Liver (tissue), 7 donors: ENCODE measurements at regions not wholly inside any gene's neighbourhood (a gene's known extent, or its start where the extent isn't known, plus 50 kb on each side); places are given as distances from the start of the nearest gene placed in this dataset.
A peak's percentile ranks its signal among the peaks of the same experiment; 100 is the strongest.

ENCODE experiments used
- DNase-seq: peaks from one replicate; pipeline ENCODE4 v3.0.0-alpha.2; 2017; ENCODE audit warnings: low spot score
- H3K27ac ChIP-seq, 2 donors: one replicate each; pipeline ENCODE4 v1.7.0; 2013; ENCODE audit warnings: inconsistent platforms in 2 of 2, low read length in 2 of 2, control low read depth in 1 of 2, low read depth in 1 of 2, mild to moderate bottlenecking in 1 of 2
- H3K27me3 ChIP-seq, 4 donors: one replicate each; pipeline versions ENCODE4 v1.6.1 to v1.7.0; 2013; ENCODE audit warnings: low read length in 3 of 4, inconsistent platforms in 1 of 4, mild to moderate bottlenecking in 1 of 4, moderate library complexity in 1 of 4; ENCODE audit not compliant: control insufficient read depth in 4 of 4, insufficient read depth in 4 of 4
- H3K36me3 ChIP-seq, 4 donors: one replicate each; pipeline versions ENCODE4 v1.6.1 to v1.7.0; 2013; ENCODE audit warnings: low read length in 3 of 4, mild to moderate bottlenecking in 3 of 4, low read depth in 1 of 4, moderate library complexity in 1 of 4; ENCODE audit not compliant: control insufficient read depth in 4 of 4, insufficient read depth in 3 of 4
- H3K4me1 ChIP-seq, 4 donors: one replicate each; pipeline versions ENCODE4 v1.6.1 to v1.7.0; 2013; ENCODE audit warnings: low read length in 3 of 4, mild to moderate bottlenecking in 3 of 4, moderate library complexity in 1 of 4; ENCODE audit not compliant: control insufficient read depth in 4 of 4, insufficient read depth in 4 of 4
- H3K4me3 ChIP-seq, 3 donors: one replicate each; pipeline versions ENCODE4 v1.6.1 to v1.7.0; 2013; ENCODE audit warnings: low read length in 3 of 3, control low read depth in 1 of 3, low read depth in 1 of 3, mild to moderate bottlenecking in 1 of 3
- H3K9ac ChIP-seq, 2 donors: one replicate each; pipeline ENCODE4 v1.7.0; 2013; ENCODE audit warnings: low read length in 2 of 2, mild to moderate bottlenecking in 2 of 2, moderate library complexity in 2 of 2, control low read depth in 1 of 2, low read depth in 1 of 2
- H3K9me3 ChIP-seq, 4 donors: one replicate each; pipeline versions ENCODE4 v1.6.1 to v1.7.0; 2013; ENCODE audit warnings: low read length in 3 of 4; ENCODE audit not compliant: control insufficient read depth in 4 of 4
- CTCF ChIP-seq: fragments of 150-350 bp; IDR thresholded peaks from 2 replicates; pipeline ENCODE4 v1.5.1; 2017; ENCODE audit warnings: improper control_type of control experiment, low read depth, low read length; ENCODE audit not compliant: missing input control
- HNF4A ChIP-seq, 2 donors: conservative IDR thresholded peaks; 2 replicates each; pipeline ENCODE4 v1.6.1; 2016; ENCODE audit warnings: antibody characterized with exemption in 2 of 2, mild to moderate bottlenecking in 2 of 2
- JUND ChIP-seq, 2 donors: IDR thresholded peaks; 2 replicates each; pipeline ENCODE4 v1.6.1; 2016; ENCODE audit warnings: antibody characterized with exemption in 2 of 2
- REST ChIP-seq: IDR thresholded peaks from 2 replicates; pipeline ENCODE4 v1.6.1; 2016; ENCODE audit warnings: antibody characterized with exemption, mild to moderate bottlenecking
- RXRA ChIP-seq, 2 donors: IDR thresholded peaks; 2 replicates each; pipeline ENCODE4 v1.6.1; 2017 to 2018; ENCODE audit warnings: antibody characterized with exemption in 2 of 2, mild to moderate bottlenecking in 1 of 2
- SP1 ChIP-seq: IDR thresholded peaks from 2 replicates; pipeline ENCODE4 v1.6.1; 2018; ENCODE audit warnings: antibody characterized with exemption, mild to moderate bottlenecking
- ZBTB33 ChIP-seq: IDR thresholded peaks from 2 replicates; pipeline ENCODE4 v1.6.1; 2016; ENCODE audit warnings: antibody characterized with exemption
- donor health status: healthy.
- donor health status: healthy.
- donor health status: healthy.
- donor health status: healthy.

- no peak for TF ChIP-seq CTCF
- peak; percentile 99 to 100 for TF ChIP-seq HNF4A (conservative IDR thresholded peaks at IDR 0.05)
- TF ChIP-seq SP1: peak; percentile 98
- peak; percentile 99 for TF ChIP-seq JUND (IDR thresholded peaks at IDR 0.05)
These were observed 112.9 kb downstream of the FCRL5 start (continued) for GRCh38 chr1:157439302-157439954.

GRCh38 chr1:157438613-157439012, 113.7 kb downstream of the FCRL5 start:
- no peaks in the 10 kb centered on the region for H3K9me3 ChIP-seq

More at GRCh38 chr1:157438613-157439012, 113.7 kb downstream of the FCRL5 start:
- Histone ChIP-seq H3K27ac (no peak overlapping the region), H3K4me1 (peaks cover 9 to 32% (median 24%) of the 10 kb centered on the region in 4 donors), H3K36me3 (no peaks in the 10 kb centered on the region), H3K4me3 (no peak overlapping the region), H3K9ac (no peak overlapping the region), H3K27me3 (no peaks in the 10 kb centered on the region)
- TF ChIP-seq HNF4A (conservative IDR thresholded peaks at IDR 0.05) (no peak), REST (no peak), ZBTB33 (no peak), CTCF (no peak), RXRA (IDR thresholded peaks at IDR 0.05) (no peak)
- no peak for DNase-seq
